ENCODE measurements at regions not wholly inside any gene's neighbourhood (a gene's known extent, or its start where the extent isn't known, plus 50 kb on each side); places are given as distances from the start of the nearest gene placed in this dataset.

GRCh38 chr12:23426328-23426727 lies 523.1 kb downstream of the SOX5 start:
- ATAC-seq: no peak

GRCh38 chr12:23428758-23429157 lies 520.7 kb downstream of the SOX5 start:
- H3K36me3 ChIP-seq (ENCODE audit: low read depth): no peaks in the 10 kb centered on the region
- DNase-seq: no peak
- H3K4me1 ChIP-seq (ENCODE audit: low read depth): no peaks in the 10 kb centered on the region
- no peak for ATAC-seq
- H3K4me3 ChIP-seq: no peak overlapping the region
- H3K9me3 ChIP-seq: no peaks in the 10 kb centered on the region
- intact Hi-C loops (cut with DNase I, micrococcal nuclease): no loop called here
- TF ChIP-seq CTCF (IDR thresholded peaks at IDR 0.05): no peak

More at GRCh38 chr12:23426328-23426727, 523.1 kb downstream of the SOX5 start:
- no peak for DNase-seq
- no peak for TF ChIP-seq CTCF (IDR thresholded peaks at IDR 0.05)
- Histone ChIP-seq H3K4me3 (no peak overlapping the region), H3K36me3 (ENCODE audit: low read depth) (no peaks in the 10 kb centered on the region), H3K4me1 (ENCODE audit: low read depth) (no peaks in the 10 kb centered on the region), H3K9me3 (no peaks in the 10 kb centered on the region)
- intact Hi-C loops (cut with DNase I, micrococcal nuclease): no loop called here

GRCh38 chr12:23431006-23431405 lies 518.5 kb downstream of the SOX5 start:
- DNase-seq (no peak), ATAC-seq (no peak)
- intact Hi-C loops (cut with DNase I, micrococcal nuclease): no loop called here
- H3K4me3 ChIP-seq: no peak overlapping the region
- no peaks in the 10 kb centered on the region for H3K36me3 ChIP-seq (ENCODE audit: low read depth)
- TF ChIP-seq CTCF (IDR thresholded peaks at IDR 0.05): no peak
- H3K4me1 ChIP-seq (ENCODE audit: low read depth): no peaks in the 10 kb centered on the region
- H3K9me3 ChIP-seq: no peaks in the 10 kb centered on the region

- Histone ChIP-seq H3K9me3 (no peaks in the 10 kb centered on the region), H3K36me3 (ENCODE audit: low read depth) (no peaks in the 10 kb centered on the region), H3K4me1 (ENCODE audit: low read depth) (no peaks in the 10 kb centered on the region), H3K4me3 (no peak overlapping the region)
- intact Hi-C loops (cut with DNase I, micrococcal nuclease): no loop called here
- ATAC-seq: no peak
- no peak for TF ChIP-seq CTCF (IDR thresholded peaks at IDR 0.05)
- DNase-seq: no peak
Measured at GRCh38 chr12:23433121-23433520, 516.3 kb downstream of the SOX5 start.

- Histone ChIP-seq H3K9me3 (peaks cover 2% of the 10 kb centered on the region), H3K4me1 (ENCODE audit: low read depth) (no peaks in the 10 kb centered on the region), H3K36me3 (ENCODE audit: low read depth) (no peaks in the 10 kb centered on the region), H3K4me3 (no peak overlapping the region)
- intact Hi-C loops (cut with DNase I, micrococcal nuclease): no loop called here
- TF ChIP-seq CTCF (IDR thresholded peaks at IDR 0.05): no peak
- DNase-seq (no peak), ATAC-seq (no peak)
Measured at GRCh38 chr12:23434154-23434553, 515.3 kb downstream of the SOX5 start.

- intact Hi-C loops (cut with DNase I, micrococcal nuclease): no loop called here
- Histone ChIP-seq H3K4me1 (ENCODE audit: low read depth) (no peaks in the 10 kb centered on the region), H3K9me3 (no peaks in the 10 kb centered on the region), H3K4me3 (no peak overlapping the region), H3K36me3 (ENCODE audit: low read depth) (no peaks in the 10 kb centered on the region)
- DNase-seq: no peak
- no peak for TF ChIP-seq CTCF (IDR thresholded peaks at IDR 0.05)
- no peak for ATAC-seq
Measured at GRCh38 chr12:23446746-23447145, 502.7 kb downstream of the SOX5 start.
